ENCODE measurements at regions not wholly inside any gene's neighbourhood (a gene's known extent, or its start where the extent isn't known, plus 50 kb on each side); places are given as distances from the start of the nearest gene placed in this dataset.

- TF ChIP-seq CTCF (IDR thresholded peaks at IDR 0.05; ENCODE audit: low read depth, low read length) (no peak), MAX (IDR thresholded peaks at IDR 0.05; ENCODE audit: low read depth, low read length) (no peak), POLR2A (IDR thresholded peaks at IDR 0.05; ENCODE audit: extremely low read depth, insufficient read length) (no peak), MYC (IDR thresholded peaks at IDR 0.05; ENCODE audit: low read depth, low read length) (no peak)
Measured at GRCh38 chr1:173393659-173394000, 83.5 kb upstream of the PRDX6 start.

Data from NB4 (cell line).